Liver (tissue), 3 donors: ENCODE measurements at regions not wholly inside any gene's neighbourhood (a gene's known extent, or its start where the extent isn't known, plus 50 kb on each side); places are given as distances from the start of the nearest gene placed in this dataset.

ENCODE experiments used
- FOXA1 ChIP-seq: IDR thresholded peaks from 2 replicates; pipeline ENCODE4 v1.6.1; 2016; ENCODE audit warnings: antibody characterized with exemption
- GABPA ChIP-seq, 2 donors: IDR thresholded peaks in 1 of 2; conservative IDR thresholded peaks in 1 of 2; 2 replicates each; pipeline ENCODE4 v1.6.1; 2016; ENCODE audit warnings: antibody characterized with exemption in 2 of 2, mild to moderate bottlenecking in 1 of 2, moderate library complexity in 1 of 2
- RXRA ChIP-seq, 2 donors: IDR thresholded peaks; 2 replicates each; pipeline ENCODE4 v1.6.1; 2017 to 2018; ENCODE audit warnings: antibody characterized with exemption in 2 of 2, mild to moderate bottlenecking in 1 of 2
- SP1 ChIP-seq: IDR thresholded peaks from 2 replicates; pipeline ENCODE4 v1.6.1; 2018; ENCODE audit warnings: antibody characterized with exemption, mild to moderate bottlenecking
- YY1 ChIP-seq: IDR thresholded peaks from 2 replicates; pipeline ENCODE4 v1.6.1; 2016; ENCODE audit warnings: antibody characterized with exemption, mild to moderate bottlenecking
- TF ChIP-seq, protein P1 (sequence below): fragments of 150-350 bp; IDR thresholded peaks from 2 replicates; pipeline ENCODE4 v1.5.1; 2017; ENCODE audit warnings: improper control_type of control experiment, low read depth, low read length; ENCODE audit not compliant: missing input control
- TF ChIP-seq, protein P2 (sequence below): IDR thresholded peaks from 2 replicates; pipeline ENCODE4 v1.6.1; 2016; ENCODE audit warnings: antibody characterized with exemption
- donor health status: healthy.
- donor health status: healthy.

DNA sequence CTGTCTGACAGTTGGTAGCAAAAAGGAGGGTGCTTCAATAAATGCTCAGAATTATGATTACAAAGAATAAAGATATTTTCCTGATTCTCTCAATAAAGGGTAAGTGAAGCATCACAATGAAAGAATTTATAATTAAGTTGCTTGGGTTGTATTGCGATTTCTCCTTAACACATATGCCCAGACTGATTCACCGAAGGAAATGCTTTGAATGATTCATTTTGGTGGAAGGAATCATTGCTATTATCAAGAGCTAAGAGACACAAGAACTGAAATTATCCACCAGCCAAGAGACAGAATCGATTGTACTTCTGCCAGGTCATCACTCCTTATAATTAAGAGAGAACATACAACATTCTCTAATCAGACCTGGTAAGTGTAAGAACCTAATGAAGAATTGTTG is 301.4 kb downstream of the NR4A2 start:
- no peak for TF ChIP-seq YY1
- TF ChIP-seq FOXA1, result no peak
- no peak for TF ChIP-seq RXRA (IDR thresholded peaks at IDR 0.05)
- TF ChIP-seq, protein P1, sequence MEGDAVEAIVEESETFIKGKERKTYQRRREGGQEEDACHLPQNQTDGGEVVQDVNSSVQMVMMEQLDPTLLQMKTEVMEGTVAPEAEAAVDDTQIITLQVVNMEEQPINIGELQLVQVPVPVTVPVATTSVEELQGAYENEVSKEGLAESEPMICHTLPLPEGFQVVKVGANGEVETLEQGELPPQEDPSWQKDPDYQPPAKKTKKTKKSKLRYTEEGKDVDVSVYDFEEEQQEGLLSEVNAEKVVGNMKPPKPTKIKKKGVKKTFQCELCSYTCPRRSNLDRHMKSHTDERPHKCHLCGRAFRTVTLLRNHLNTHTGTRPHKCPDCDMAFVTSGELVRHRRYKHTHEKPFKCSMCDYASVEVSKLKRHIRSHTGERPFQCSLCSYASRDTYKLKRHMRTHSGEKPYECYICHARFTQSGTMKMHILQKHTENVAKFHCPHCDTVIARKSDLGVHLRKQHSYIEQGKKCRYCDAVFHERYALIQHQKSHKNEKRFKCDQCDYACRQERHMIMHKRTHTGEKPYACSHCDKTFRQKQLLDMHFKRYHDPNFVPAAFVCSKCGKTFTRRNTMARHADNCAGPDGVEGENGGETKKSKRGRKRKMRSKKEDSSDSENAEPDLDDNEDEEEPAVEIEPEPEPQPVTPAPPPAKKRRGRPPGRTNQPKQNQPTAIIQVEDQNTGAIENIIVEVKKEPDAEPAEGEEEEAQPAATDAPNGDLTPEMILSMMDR, result no peak
- TF ChIP-seq, protein P2, sequence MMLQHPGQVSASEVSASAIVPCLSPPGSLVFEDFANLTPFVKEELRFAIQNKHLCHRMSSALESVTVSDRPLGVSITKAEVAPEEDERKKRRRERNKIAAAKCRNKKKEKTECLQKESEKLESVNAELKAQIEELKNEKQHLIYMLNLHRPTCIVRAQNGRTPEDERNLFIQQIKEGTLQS, result no peak
- TF ChIP-seq SP1, result no peak
- TF ChIP-seq GABPA (IDR thresholded peaks at IDR 0.05 in 1 of 2, conservative IDR thresholded peaks at IDR 0.05 in 1 of 2), result no peak
